ENCODE measurements at regions not wholly inside any gene's neighbourhood (a gene's known extent, or its start where the extent isn't known, plus 50 kb on each side); places are given as distances from the start of the nearest gene placed in this dataset.
A peak's percentile ranks its signal among the peaks of the same experiment; 100 is the strongest.
"Not testable (repeated sequence)": the region's sequence is repeated elsewhere in the genome, so short reads cannot be mapped to it uniquely, and the experiment has no call there.

GRCh38 chr1:232728507-232729263, 76.5 kb upstream of the MAP10 start:
- Mint-ChIP-seq H3K27ac (peak overlapping the region; percentile 32 to 56 (median 51)), H3K4me3 (no peak overlapping the region), H3K36me3 (ENCODE audit: low read depth) (no peaks in the 10 kb centered on the region), H3K9me3 (no peaks in the 10 kb centered on the region), H3K4me1 (peaks cover 15% of the 10 kb centered on the region), H3K27me3 (ENCODE audit: low read depth) (peaks cover 5% of the 10 kb centered on the region)
- no peak for TF ChIP-seq CTCF (IDR thresholded peaks at IDR 0.05; ENCODE audit: unreplicated experiment in 3 of 3)

- Mint-ChIP-seq H3K27me3 (ENCODE audit: low read depth) (no peaks in the 10 kb centered on the region), H3K36me3 (ENCODE audit: low read depth) (no peaks in the 10 kb centered on the region), H3K4me1 (peaks cover 15% of the 10 kb centered on the region), H3K27ac (no peak overlapping the region), H3K9me3 (no peaks in the 10 kb centered on the region), H3K4me3 (no peak overlapping the region)
- no peak for TF ChIP-seq CTCF (IDR thresholded peaks at IDR 0.05; ENCODE audit: unreplicated experiment in 3 of 3)
Measured at GRCh38 chr1:232732344-232732910, 72.8 kb upstream of the MAP10 start.

DNA sequence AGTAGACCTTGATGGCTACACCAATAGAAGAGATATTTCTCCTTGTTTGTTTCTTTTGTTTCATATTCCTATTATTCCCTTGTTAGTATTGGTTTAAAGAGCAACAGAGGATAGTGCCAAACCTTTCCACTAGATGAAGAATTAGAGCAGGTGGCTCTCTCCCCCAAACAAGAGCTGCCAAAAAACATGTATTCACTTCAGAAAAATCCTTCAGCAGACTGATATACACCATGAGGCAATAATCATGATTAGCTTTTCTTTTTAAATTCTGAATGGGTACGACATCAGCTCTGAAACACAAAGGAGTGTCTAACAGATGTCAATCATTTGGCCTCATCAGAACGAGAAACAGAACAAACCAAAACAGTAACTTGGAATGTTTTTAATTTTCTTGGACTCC, 67.3 kb upstream of the MAP10 start:
- Mint-ChIP-seq H3K36me3 (ENCODE audit: low read depth) (no peaks in the 10 kb centered on the region), H3K4me1 (peaks cover 6% of the 10 kb centered on the region), H3K27ac (no peak overlapping the region), H3K9me3 (peaks cover 8% of the 10 kb centered on the region), H3K27me3 (ENCODE audit: low read depth) (no peaks in the 10 kb centered on the region), H3K4me3 (no peak overlapping the region)
- TF ChIP-seq CTCF (IDR thresholded peaks at IDR 0.05; ENCODE audit: unreplicated experiment in 3 of 3): no peak

GRCh38 chr1:232743999-232744398, 61.2 kb upstream of the MAP10 start:
- Mint-ChIP-seq H3K4me3 (no peak overlapping the region), H3K36me3 (ENCODE audit: low read depth) (no peaks in the 10 kb centered on the region), H3K27me3 (ENCODE audit: low read depth) (no peaks in the 10 kb centered on the region), H3K4me1 (no peaks in the 10 kb centered on the region), H3K9me3 (peaks cover 28% of the 10 kb centered on the region), H3K27ac (no peak overlapping the region)
- TF ChIP-seq CTCF (IDR thresholded peaks at IDR 0.05; ENCODE audit: unreplicated experiment in 3 of 3): no peak

GRCh38 chr1:232744847-232745246, 60.4 kb upstream of the MAP10 start:
- no peak for TF ChIP-seq CTCF (IDR thresholded peaks at IDR 0.05; ENCODE audit: unreplicated experiment in 3 of 3)
- H3K36me3 Mint-ChIP-seq (ENCODE audit: low read depth): no peaks in the 10 kb centered on the region
- H3K9me3 Mint-ChIP-seq: peaks cover 28% of the 10 kb centered on the region
- no peak overlapping the region for H3K27ac Mint-ChIP-seq
- H3K4me1 Mint-ChIP-seq: no peaks in the 10 kb centered on the region
- no peak overlapping the region for H3K4me3 Mint-ChIP-seq
- H3K27me3 Mint-ChIP-seq (ENCODE audit: low read depth): no peaks in the 10 kb centered on the region

DNA sequence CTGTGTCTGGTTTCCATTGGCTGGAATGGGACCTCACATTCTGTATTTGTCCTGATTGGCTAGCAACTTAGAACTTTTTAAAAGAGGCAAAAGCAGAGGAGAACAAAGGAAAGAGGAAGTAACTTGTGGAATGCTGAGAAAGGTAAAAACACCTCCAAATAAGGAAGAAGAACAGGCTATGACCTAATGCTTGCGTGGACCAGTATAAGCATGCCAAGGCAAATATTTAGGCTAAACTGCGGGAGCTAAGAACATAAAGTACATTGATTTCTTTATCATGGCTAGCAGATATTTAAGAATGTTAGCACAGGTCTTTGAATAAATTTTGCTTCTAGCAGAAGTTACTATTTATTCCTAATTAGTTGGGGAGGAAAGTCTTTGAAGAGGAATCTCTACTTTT, 59.5 kb upstream of the MAP10 start:
- H3K27ac Mint-ChIP-seq; H3K27me3 Mint-ChIP-seq (ENCODE audit: low read depth); H3K4me1 Mint-ChIP-seq; H3K4me3 Mint-ChIP-seq; H3K36me3 Mint-ChIP-seq (ENCODE audit: low read depth): not testable (repeated sequence)
- H3K9me3 Mint-ChIP-seq: peaks cover 27% of the 10 kb centered on the region

Measured in nephron (organoid).